Progenitor cell of endocrine pancreas (in vitro differentiated cells): ENCODE measurements at regions not wholly inside any gene's neighbourhood (a gene's known extent, or its start where the extent isn't known, plus 50 kb on each side); places are given as distances from the start of the nearest gene placed in this dataset.

Source experiments
- DNase-seq: peaks from one replicate; pipeline ENCODE4 v3.0.0; 2021; ENCODE audit warnings: low spot score; ENCODE audit not compliant: unreplicated experiment
- H3K27ac Mint-ChIP-seq: 2 replicates; pipeline ENCODE4 v1.8.0; 2021; ENCODE audit warnings: mild to moderate bottlenecking, moderate library complexity, mixed read lengths
- H3K27me3 Mint-ChIP-seq: 2 replicates; pipeline ENCODE4 v1.8.0; 2021; ENCODE audit warnings: mixed read lengths
- H3K36me3 Mint-ChIP-seq: 2 replicates; pipeline ENCODE4 v1.8.0; 2022; ENCODE audit warnings: mixed read lengths; ENCODE audit not compliant: insufficient read depth
- H3K4me1 Mint-ChIP-seq: 2 replicates; pipeline ENCODE4 v1.8.0; 2021; ENCODE audit warnings: low read depth, mixed read lengths
- H3K4me3 Mint-ChIP-seq: 2 replicates; pipeline ENCODE4 v1.8.0; 2021; ENCODE audit warnings: low read depth, mild to moderate bottlenecking, moderate library complexity, mixed read lengths
- H3K9me3 Mint-ChIP-seq: 2 replicates; pipeline ENCODE4 v1.8.0; 2021; ENCODE audit warnings: low read depth, mixed read lengths
- CTCF ChIP-seq: fragments of 200-600 bp; sonication (generic); IDR thresholded peaks from one replicate; pipeline ENCODE4 v1.5.0; 2021; ENCODE audit warnings: antibody characterized with exemption, mild to moderate bottlenecking; ENCODE audit not compliant: unreplicated experiment

- no peak overlapping the region for H3K27ac Mint-ChIP-seq
- H3K4me1 Mint-ChIP-seq, result no peaks in the 10 kb centered on the region
- H3K27me3 Mint-ChIP-seq, result no peaks in the 10 kb centered on the region
- TF ChIP-seq CTCF, result no peak
- no peak for DNase-seq
- H3K4me3 Mint-ChIP-seq, result no peak overlapping the region
- peaks cover 8% of the 10 kb centered on the region for H3K36me3 Mint-ChIP-seq
- H3K9me3 Mint-ChIP-seq, result peaks cover 12% of the 10 kb centered on the region
Observed at GRCh38 chr4:123667496-123667895, 270.9 kb downstream of the SPRY1 start.

- H3K9me3 Mint-ChIP-seq, result peaks cover 12% of the 10 kb centered on the region
Observed at GRCh38 chr4:123667991-123668390, 271.4 kb downstream of the SPRY1 start.

GRCh38 chr4:123671636-123672404 lies 275.2 kb downstream of the SPRY1 start:
- Mint-ChIP-seq H3K36me3 (peaks cover 1% of the 10 kb centered on the region), H3K4me1 (no peaks in the 10 kb centered on the region), H3K9me3 (peaks cover under 1% of the 10 kb centered on the region), H3K27me3 (no peaks in the 10 kb centered on the region), H3K27ac (no peak overlapping the region), H3K4me3 (no peak overlapping the region)
- TF ChIP-seq CTCF, result no peak
- DNase-seq, result no peak

More at GRCh38 chr4:123667991-123668390, 271.4 kb downstream of the SPRY1 start:
- no peaks in the 10 kb centered on the region for H3K27me3 Mint-ChIP-seq
- no peak overlapping the region for H3K27ac Mint-ChIP-seq
- H3K36me3 Mint-ChIP-seq, result peaks cover 8% of the 10 kb centered on the region
- no peak for DNase-seq
- no peak for TF ChIP-seq CTCF
- H3K4me1 Mint-ChIP-seq, result no peaks in the 10 kb centered on the region
- no peak overlapping the region for H3K4me3 Mint-ChIP-seq

- H3K27ac Mint-ChIP-seq, result no peak overlapping the region
- H3K4me1 Mint-ChIP-seq, result peaks cover 2% of the 10 kb centered on the region
- no peak overlapping the region for H3K4me3 Mint-ChIP-seq
- H3K27me3 Mint-ChIP-seq, result no peaks in the 10 kb centered on the region
- H3K36me3 Mint-ChIP-seq, result no peaks in the 10 kb centered on the region
- no peak for DNase-seq
- no peaks in the 10 kb centered on the region for H3K9me3 Mint-ChIP-seq
- no peak for TF ChIP-seq CTCF
Observed at GRCh38 chr4:123672987-123673386, 276.4 kb downstream of the SPRY1 start.

GRCh38 chr4:123673971-123674370 lies 277.4 kb downstream of the SPRY1 start:
- Mint-ChIP-seq H3K27me3 (no peaks in the 10 kb centered on the region), H3K4me1 (peaks cover 2% of the 10 kb centered on the region), H3K36me3 (no peaks in the 10 kb centered on the region), H3K4me3 (no peak overlapping the region), H3K9me3 (no peaks in the 10 kb centered on the region), H3K27ac (no peak overlapping the region)
- no peak for TF ChIP-seq CTCF
- DNase-seq, result no peak
